CD4-positive, CD25-positive, alpha-beta regulatory T cell (primary cell): ENCODE measurements at regions not wholly inside any gene's neighbourhood (a gene's known extent, or its start where the extent isn't known, plus 50 kb on each side); places are given as distances from the start of the nearest gene placed in this dataset.

ENCODE experiments used
- ATAC-seq, 2 donors: fragments of 150-1000 bp; cut with Tn5 transposase; one replicate each; pipeline ENCODE4 v1.10.0; 2021; ENCODE audit warnings: low read depth in 2 of 2, moderate number of reproducible peaks in 2 of 2, moderate library complexity in 1 of 2
- DNase-seq, 3 donors: peaks; one replicate each; pipeline versions ENCODE4 v3.0.0 to v3.0.0-alpha.2; 2012 to 2022; ENCODE audit warnings: mixed read lengths in 1 of 3
- H3K27ac ChIP-seq: one replicate; pipeline ENCODE4 v1.7.0; 2013; ENCODE audit warnings: mild to moderate bottlenecking, low read length; ENCODE audit not compliant: insufficient read depth, poor library complexity, severe bottlenecking
- H3K27me3 ChIP-seq: one replicate; pipeline ENCODE4 v1.7.0; 2013; ENCODE audit warnings: low read length; ENCODE audit not compliant: control insufficient read depth, insufficient read depth
- H3K36me3 ChIP-seq: one replicate; pipeline ENCODE4 v1.7.0; 2013; ENCODE audit warnings: mild to moderate bottlenecking, low read length, moderate library complexity; ENCODE audit not compliant: control insufficient read depth, insufficient read depth
- H3K4me1 ChIP-seq: 2 replicates; pipeline ENCODE4 v1.7.0; 2013; ENCODE audit warnings: mild to moderate bottlenecking, low read length; ENCODE audit not compliant: insufficient read depth, control insufficient read depth, poor library complexity, severe bottlenecking
- H3K4me3 ChIP-seq: one replicate; pipeline ENCODE4 v1.7.0; 2013; ENCODE audit warnings: low read depth, mild to moderate bottlenecking, low read length, moderate library complexity
- H3K9me3 ChIP-seq, 2 experiments: 1 replicate in 1 of 2; 2 replicates in 1 of 2; pipeline ENCODE4 v1.7.0; 2013; ENCODE audit warnings: low read length in 2 of 2, mild to moderate bottlenecking in 1 of 2, moderate library complexity in 1 of 2; ENCODE audit not compliant: control insufficient read depth in 2 of 2
- H3K27ac Mint-ChIP-seq, 3 donors: one replicate each; pipeline ENCODE4 v1.8.0; 2020 to 2022; ENCODE audit warnings: mild to moderate bottlenecking in 3 of 3, mixed read lengths in 3 of 3, moderate library complexity in 2 of 3
- H3K27me3 Mint-ChIP-seq: one replicate; pipeline ENCODE4 v1.8.0; 2022; ENCODE audit warnings: mild to moderate bottlenecking, mixed read lengths
- H3K36me3 Mint-ChIP-seq: one replicate; pipeline ENCODE4 v1.8.0; 2020; ENCODE audit warnings: mixed read lengths
- H3K4me1 Mint-ChIP-seq, 4 donors: one replicate each; pipeline ENCODE4 v1.8.0; 2020 to 2022; ENCODE audit warnings: mixed read lengths in 4 of 4, mild to moderate bottlenecking in 1 of 4
- H3K4me3 Mint-ChIP-seq, 4 donors: one replicate each; pipeline ENCODE4 v1.8.0; 2020 to 2022; ENCODE audit warnings: mild to moderate bottlenecking in 4 of 4, mixed read lengths in 4 of 4, moderate library complexity in 3 of 4
- H3K9me3 Mint-ChIP-seq, 7 donors: one replicate each; pipeline ENCODE4 v1.8.0; 2020 to 2022; ENCODE audit warnings: mixed read lengths in 7 of 7, mild to moderate bottlenecking in 3 of 7, moderate library complexity in 2 of 7

GRCh38 chr3:159441279-159441678, 547.4 kb upstream of the IL12A start:
- Histone ChIP-seq H3K4me1 (no peaks in the 10 kb centered on the region), H3K9me3 (no peaks in the 10 kb centered on the region), H3K27ac (no peak overlapping the region), H3K36me3 (no peaks in the 10 kb centered on the region), H3K4me3 (no peak overlapping the region), H3K27me3 (no peaks in the 10 kb centered on the region)
- H3K9me3 Mint-ChIP-seq = peaks cover 2 to 18% (median 7%) of the 10 kb centered on the region in 7 donors
- H3K27me3 Mint-ChIP-seq = no peaks in the 10 kb centered on the region
- H3K27ac Mint-ChIP-seq = no peak overlapping the region
- no peak for ATAC-seq
- H3K36me3 Mint-ChIP-seq = no peaks in the 10 kb centered on the region
- no peak overlapping the region for H3K4me3 Mint-ChIP-seq
- no peaks in the 10 kb centered on the region for H3K4me1 Mint-ChIP-seq
- no peak for DNase-seq

GRCh38 chr3:159443266-159443665, 545.4 kb upstream of the IL12A start:
- Histone ChIP-seq H3K9me3 (no peaks in the 10 kb centered on the region), H3K27ac (no peak overlapping the region), H3K36me3 (no peaks in the 10 kb centered on the region), H3K4me1 (no peaks in the 10 kb centered on the region), H3K4me3 (no peak overlapping the region), H3K27me3 (no peaks in the 10 kb centered on the region)
- Mint-ChIP-seq H3K4me1 (no peaks in the 10 kb centered on the region), H3K36me3 (no peaks in the 10 kb centered on the region), H3K27ac (no peak overlapping the region), H3K27me3 (no peaks in the 10 kb centered on the region), H3K9me3 (peaks cover 2 to 18% (median 7%) of the 10 kb centered on the region in 7 donors), H3K4me3 (no peak overlapping the region)
- no peak for DNase-seq
- ATAC-seq = no peak

- Histone ChIP-seq H3K9me3 (no peaks in the 10 kb centered on the region), H3K27ac (no peak overlapping the region), H3K4me1 (no peaks in the 10 kb centered on the region), H3K4me3 (no peak overlapping the region), H3K36me3 (no peaks in the 10 kb centered on the region), H3K27me3 (no peaks in the 10 kb centered on the region)
- Mint-ChIP-seq H3K36me3 (no peaks in the 10 kb centered on the region), H3K4me1 (no peaks in the 10 kb centered on the region), H3K9me3 (peaks cover 0 to 9% (median 4%) of the 10 kb centered on the region in 7 donors), H3K27me3 (no peaks in the 10 kb centered on the region), H3K27ac (no peak overlapping the region), H3K4me3 (no peak overlapping the region)
- DNase-seq = no peak
- ATAC-seq = no peak
Measured at GRCh38 chr3:159447841-159448240, 540.8 kb upstream of the IL12A start.

GRCh38 chr3:159448902-159449301, 539.7 kb upstream of the IL12A start:
- peaks cover 0 to 7% (median 4%) of the 10 kb centered on the region in 7 donors for H3K9me3 Mint-ChIP-seq
- no peak overlapping the region for H3K4me3 ChIP-seq
- H3K4me1 ChIP-seq = no peaks in the 10 kb centered on the region
- H3K36me3 ChIP-seq = no peaks in the 10 kb centered on the region
- H3K9me3 ChIP-seq = no peaks in the 10 kb centered on the region
- no peak for DNase-seq
- no peak overlapping the region for H3K27ac ChIP-seq
- no peaks in the 10 kb centered on the region for H3K27me3 Mint-ChIP-seq
- no peak overlapping the region for H3K4me3 Mint-ChIP-seq
- H3K27me3 ChIP-seq = no peaks in the 10 kb centered on the region
- no peak overlapping the region for H3K27ac Mint-ChIP-seq
- ATAC-seq = no peak
- no peaks in the 10 kb centered on the region for H3K4me1 Mint-ChIP-seq
- H3K36me3 Mint-ChIP-seq = no peaks in the 10 kb centered on the region

- H3K36me3 Mint-ChIP-seq = no peaks in the 10 kb centered on the region
- Histone ChIP-seq H3K9me3 (no peaks in the 10 kb centered on the region), H3K27ac (no peak overlapping the region), H3K4me3 (no peak overlapping the region), H3K36me3 (no peaks in the 10 kb centered on the region), H3K27me3 (no peaks in the 10 kb centered on the region), H3K4me1 (no peaks in the 10 kb centered on the region)
- DNase-seq (no peak), ATAC-seq (no peak)
- H3K4me1 Mint-ChIP-seq = no peaks in the 10 kb centered on the region
- peaks cover 0 to 7% (median 1%) of the 10 kb centered on the region in 7 donors for H3K9me3 Mint-ChIP-seq
- H3K4me3 Mint-ChIP-seq = no peak overlapping the region
- H3K27ac Mint-ChIP-seq = no peak overlapping the region
- H3K27me3 Mint-ChIP-seq = no peaks in the 10 kb centered on the region
Measured at GRCh38 chr3:159451067-159451466, 537.6 kb upstream of the IL12A start.

GRCh38 chr3:159451482-159451881, 537.2 kb upstream of the IL12A start:
- ATAC-seq (no peak), DNase-seq (no peak)
- no peaks in the 10 kb centered on the region for H3K27me3 ChIP-seq
- H3K27ac Mint-ChIP-seq = no peak overlapping the region
- no peaks in the 10 kb centered on the region for H3K27me3 Mint-ChIP-seq
- H3K4me1 Mint-ChIP-seq = no peaks in the 10 kb centered on the region
- H3K36me3 ChIP-seq = no peaks in the 10 kb centered on the region
- no peaks in the 10 kb centered on the region for H3K36me3 Mint-ChIP-seq
- H3K27ac ChIP-seq = no peak overlapping the region
- H3K4me3 Mint-ChIP-seq = no peak overlapping the region
- H3K4me1 ChIP-seq = no peaks in the 10 kb centered on the region
- peaks cover 0 to 7% (median 0%) of the 10 kb centered on the region in 7 donors for H3K9me3 Mint-ChIP-seq
- no peak overlapping the region for H3K4me3 ChIP-seq
- no peaks in the 10 kb centered on the region for H3K9me3 ChIP-seq

GRCh38 chr3:159453036-159453435, 535.6 kb upstream of the IL12A start:
- no peak overlapping the region for H3K4me3 Mint-ChIP-seq
- no peaks in the 10 kb centered on the region for H3K27me3 Mint-ChIP-seq
- Histone ChIP-seq H3K4me1 (no peaks in the 10 kb centered on the region), H3K4me3 (no peak overlapping the region), H3K27me3 (no peaks in the 10 kb centered on the region), H3K27ac (no peak overlapping the region), H3K36me3 (no peaks in the 10 kb centered on the region), H3K9me3 (no peaks in the 10 kb centered on the region)
- ATAC-seq = no peak
- H3K27ac Mint-ChIP-seq = no peak overlapping the region
- DNase-seq = no peak
- peaks cover 0 to 7% (median 2%) of the 10 kb centered on the region in 7 donors for H3K9me3 Mint-ChIP-seq
- no peaks in the 10 kb centered on the region for H3K36me3 Mint-ChIP-seq
- H3K4me1 Mint-ChIP-seq = no peaks in the 10 kb centered on the region

- H3K27me3 Mint-ChIP-seq = no peaks in the 10 kb centered on the region
- ATAC-seq (no peak), DNase-seq (no peak)
- no peaks in the 10 kb centered on the region for H3K36me3 Mint-ChIP-seq
- H3K4me1 Mint-ChIP-seq = no peaks in the 10 kb centered on the region
- no peaks in the 10 kb centered on the region for H3K4me1 ChIP-seq
- no peak overlapping the region for H3K27ac Mint-ChIP-seq
- H3K27ac ChIP-seq = no peak overlapping the region
- no peaks in the 10 kb centered on the region for H3K27me3 ChIP-seq
- no peak overlapping the region for H3K4me3 ChIP-seq
- no peak overlapping the region for H3K4me3 Mint-ChIP-seq
- no peaks in the 10 kb centered on the region for H3K36me3 ChIP-seq
- H3K9me3 Mint-ChIP-seq = peaks cover 0 to 5% (median 2%) of the 10 kb centered on the region in 7 donors
- H3K9me3 ChIP-seq = no peaks in the 10 kb centered on the region
Measured at GRCh38 chr3:159453945-159454344, 534.7 kb upstream of the IL12A start.
